CD1c-positive myeloid dendritic cell (primary cell): ENCODE measurements at regions not wholly inside any gene's neighbourhood (a gene's known extent, or its start where the extent isn't known, plus 50 kb on each side); places are given as distances from the start of the nearest gene placed in this dataset.

ENCODE experiments used
- DNase-seq: peaks from one replicate; pipeline ENCODE4 v3.0.0-alpha.2; 2016; ENCODE audit errors: extremely low spot score

DNA sequence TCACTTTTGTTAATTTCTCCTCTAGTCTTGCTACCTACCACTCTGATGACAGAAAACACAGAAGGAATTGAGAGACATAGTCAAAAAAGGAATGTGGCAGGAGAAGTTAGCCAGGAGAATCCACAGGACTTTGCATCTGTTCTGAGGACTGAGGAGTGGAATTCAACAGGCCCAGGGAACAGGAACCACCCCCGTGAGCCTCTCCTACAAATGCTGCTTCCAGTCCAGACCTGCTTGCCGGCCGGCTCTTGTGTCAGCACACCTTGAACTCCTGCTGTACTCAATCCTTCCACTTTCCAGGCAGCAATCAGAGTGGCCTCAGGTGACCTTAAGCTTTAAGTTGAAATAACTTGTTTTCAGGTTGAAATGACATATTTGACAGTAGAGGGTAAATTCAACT is 903.1 kb downstream of the BCL11B start:
- no peak for DNase-seq

DNA sequence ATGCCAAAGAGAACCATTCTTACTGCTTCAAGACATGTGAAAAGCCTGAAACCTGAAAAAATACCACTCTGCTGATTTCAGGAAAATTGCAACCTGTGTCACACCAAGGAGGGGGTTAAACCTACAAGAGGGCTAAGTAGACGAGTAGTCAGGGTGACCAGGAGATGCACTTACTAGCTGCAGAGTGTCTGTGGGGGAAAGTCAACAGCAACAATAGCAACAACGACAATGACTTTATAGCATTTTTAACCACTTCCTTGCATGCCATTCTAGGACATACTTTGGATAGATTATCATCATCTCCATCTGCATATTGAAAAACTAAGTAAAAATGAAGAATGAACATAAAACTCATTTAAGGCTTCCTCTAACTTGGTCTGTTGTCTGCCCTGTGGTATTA is 902.7 kb downstream of the BCL11B start:
- no peak for DNase-seq

DNA sequence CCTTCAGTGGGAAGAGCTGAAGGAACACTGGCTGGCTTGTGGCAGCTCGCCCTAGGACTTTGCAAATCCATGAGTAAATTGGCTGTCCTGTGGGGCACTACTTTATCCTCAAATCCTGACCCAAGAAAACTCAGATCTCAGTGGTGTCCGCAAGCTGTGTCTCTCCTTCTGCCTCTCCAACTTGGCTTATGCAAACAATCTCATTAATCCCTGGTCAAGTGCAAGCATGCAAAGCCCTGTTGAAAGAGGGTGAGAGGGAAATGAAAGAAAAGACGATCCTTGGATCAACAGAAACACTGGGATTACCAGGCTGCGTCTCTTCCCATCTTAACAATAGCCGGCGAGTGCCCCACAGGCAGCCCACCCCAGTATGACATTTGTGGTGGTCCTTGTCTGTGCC is 901.6 kb downstream of the BCL11B start:
- no peak for DNase-seq

DNA sequence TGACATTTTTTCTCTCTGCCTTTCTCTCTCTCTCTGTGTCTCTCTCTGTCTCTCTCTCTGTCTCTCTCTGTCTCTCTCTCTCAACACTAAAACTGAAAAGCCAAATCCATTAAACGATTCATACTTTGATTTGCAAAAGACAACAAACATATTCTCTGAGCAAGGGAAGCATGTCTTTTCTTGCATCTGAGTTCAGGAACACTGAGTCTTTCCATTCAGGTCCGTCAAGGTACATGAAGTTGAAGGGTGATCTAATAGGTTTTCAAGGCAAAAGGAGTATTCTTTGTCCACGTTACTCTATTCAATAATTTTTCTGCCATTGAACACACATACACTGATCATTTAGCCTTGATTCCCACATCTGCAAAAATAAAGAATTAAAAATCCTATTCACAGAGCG is 900.9 kb downstream of the BCL11B start:
- DNase-seq = no peak

DNA sequence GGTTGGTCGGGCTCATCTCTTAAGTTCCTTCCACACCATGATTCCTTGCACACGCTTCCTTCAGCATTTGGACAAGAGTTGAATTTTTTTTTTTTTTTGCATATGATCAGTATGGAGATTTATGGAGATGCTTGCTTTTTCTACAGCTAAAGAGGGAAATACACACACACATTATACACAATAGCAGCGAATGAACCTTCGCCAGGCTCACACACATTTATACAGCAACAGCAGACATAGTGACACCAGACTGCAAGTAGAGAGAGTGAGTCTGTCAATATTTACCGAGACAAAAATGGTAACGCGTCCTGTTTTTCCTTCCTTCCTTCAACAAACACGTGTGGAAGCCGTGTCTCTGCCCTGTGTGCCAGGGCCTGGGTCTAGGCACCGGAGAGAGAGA is 897.9 kb downstream of the BCL11B start:
- no peak for DNase-seq

DNA sequence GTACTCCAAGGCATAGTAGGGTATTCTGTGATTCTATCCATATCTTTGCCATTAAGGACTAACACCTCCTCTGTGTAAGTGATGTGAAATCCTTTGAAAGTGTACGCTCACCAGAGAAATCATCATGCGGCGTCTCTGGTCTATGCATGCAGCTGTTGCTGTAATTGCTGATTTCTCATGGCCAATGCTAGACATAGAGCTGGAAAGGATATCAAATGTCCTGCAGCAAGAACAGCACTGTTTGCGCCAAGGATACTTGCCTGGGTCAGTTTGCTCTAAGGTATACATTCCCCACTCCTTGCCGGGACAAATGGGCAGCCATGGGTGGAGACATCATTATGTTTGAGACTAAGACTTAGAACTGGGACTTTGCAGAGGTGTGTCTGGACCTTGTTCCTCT is 896.4 kb downstream of the BCL11B start:
- DNase-seq = no peak

DNA sequence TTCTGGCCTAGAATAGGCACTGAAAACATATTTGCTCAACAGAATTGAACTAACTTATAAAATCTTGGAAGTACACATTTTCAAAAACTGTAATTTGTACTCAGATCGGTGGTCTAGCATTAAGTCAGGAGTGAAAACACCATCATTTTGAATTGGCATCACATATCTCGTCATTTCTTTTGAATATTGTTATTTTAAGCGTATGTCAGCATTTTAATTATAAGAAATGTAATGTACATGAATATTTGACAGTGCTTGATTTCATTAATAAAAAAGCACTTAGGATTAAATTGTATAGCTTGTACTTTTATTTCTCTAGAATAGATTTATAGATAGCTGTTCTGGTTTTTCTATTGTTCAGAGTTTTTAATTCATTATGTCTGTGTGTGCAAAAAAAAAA is 892.2 kb downstream of the BCL11B start:
- DNase-seq = no peak

DNA sequence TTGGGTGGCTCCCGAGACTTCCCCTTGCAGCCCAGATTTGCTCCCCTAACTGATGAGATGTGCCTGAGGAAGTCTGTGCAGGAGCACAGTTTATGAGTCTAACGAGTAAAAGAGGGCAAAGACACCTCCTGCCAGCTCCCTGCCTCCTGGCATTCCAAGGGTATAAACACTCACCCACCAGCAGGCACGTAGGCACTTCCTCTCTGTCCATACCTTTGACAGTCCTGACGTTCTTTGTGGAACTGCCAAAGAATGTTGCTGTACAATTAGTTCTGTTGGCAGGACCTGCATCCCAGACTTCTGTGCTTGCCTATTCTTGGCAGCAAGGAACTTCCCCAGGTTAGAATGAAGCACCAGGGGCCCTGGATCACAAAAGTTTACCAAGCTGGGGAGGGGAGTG is 889.3 kb downstream of the BCL11B start:
- no peak for DNase-seq

DNA sequence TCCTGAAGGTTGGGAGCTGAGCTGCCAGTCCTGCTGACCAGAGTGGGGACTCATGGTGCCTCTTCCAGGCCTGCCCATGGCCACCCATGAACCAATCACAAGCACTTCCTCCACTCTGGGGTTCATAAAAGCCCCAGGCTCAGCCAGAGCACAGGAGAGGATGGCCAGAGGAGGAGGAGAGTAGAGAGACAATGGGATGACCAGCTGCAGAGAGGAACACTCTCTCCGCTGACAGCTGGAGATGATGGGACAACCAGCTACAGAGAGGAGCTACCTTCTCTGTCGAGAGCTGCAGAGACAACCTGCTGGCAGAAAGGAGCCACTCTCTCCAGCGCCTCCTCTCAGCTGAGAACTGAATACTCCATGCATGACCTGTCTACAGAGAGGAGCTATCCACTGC is 886.1 kb downstream of the BCL11B start:
- no peak for DNase-seq

DNA sequence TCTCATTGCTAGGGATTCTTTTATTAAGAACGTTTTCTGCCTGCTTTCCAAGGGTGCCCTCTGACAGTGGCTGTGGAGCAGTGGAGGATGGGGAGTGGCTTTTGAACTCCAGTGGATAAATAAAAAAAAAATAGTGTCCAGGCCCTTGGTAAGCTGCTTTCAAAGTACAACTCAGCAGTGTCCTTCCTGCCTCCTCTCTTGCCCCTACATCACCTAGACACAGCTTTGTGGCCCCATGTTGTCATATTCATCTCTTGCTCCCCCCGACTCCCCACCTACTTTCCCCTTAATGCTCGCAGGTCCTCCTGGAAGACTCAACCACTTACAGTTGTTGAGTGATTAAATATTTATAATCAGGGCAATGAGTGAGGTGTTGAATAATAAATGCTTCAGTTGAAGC is 880.9 kb downstream of the BCL11B start:
- DNase-seq = no peak

DNA sequence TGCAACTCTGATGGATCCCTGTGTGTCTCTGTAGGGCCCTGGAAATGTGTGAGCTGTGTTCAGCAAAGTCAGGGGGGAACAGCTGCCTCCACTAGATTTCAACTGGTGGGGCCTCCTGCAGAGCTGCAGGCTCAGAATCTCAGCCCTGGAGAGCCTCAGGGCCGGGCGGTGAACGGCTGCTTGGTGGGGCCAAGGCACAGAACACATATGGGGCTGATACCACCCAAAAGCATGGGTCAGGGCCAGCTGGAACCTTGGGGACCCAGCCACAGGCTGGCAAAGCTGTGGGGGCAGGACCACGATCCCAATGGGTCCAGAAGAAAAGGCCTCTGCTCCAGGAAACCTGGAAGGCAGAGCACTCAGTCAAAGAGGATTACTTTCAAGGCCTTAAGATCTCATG is 878.5 kb downstream of the BCL11B start:
- DNase-seq = no peak

DNA sequence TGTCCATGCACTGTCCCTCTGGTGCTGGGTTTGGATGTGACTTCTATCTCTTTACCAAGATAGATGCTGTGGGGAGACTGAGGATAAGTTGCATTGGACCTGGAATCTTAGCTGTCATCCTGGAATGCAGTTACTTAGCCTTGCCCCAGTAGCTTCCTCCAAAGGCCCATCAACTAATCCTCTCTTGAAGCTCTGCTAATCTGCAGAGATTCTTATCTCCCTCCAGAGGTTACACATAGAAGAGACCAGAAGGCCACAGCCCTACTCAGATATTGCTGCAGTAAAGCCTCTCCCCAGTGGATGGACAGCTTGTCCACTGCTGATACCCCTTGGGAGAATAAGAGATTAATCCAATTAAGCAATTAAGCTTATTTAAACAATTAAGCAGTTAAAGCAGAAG is 867.2 kb downstream of the BCL11B start:
- DNase-seq = no peak

DNA sequence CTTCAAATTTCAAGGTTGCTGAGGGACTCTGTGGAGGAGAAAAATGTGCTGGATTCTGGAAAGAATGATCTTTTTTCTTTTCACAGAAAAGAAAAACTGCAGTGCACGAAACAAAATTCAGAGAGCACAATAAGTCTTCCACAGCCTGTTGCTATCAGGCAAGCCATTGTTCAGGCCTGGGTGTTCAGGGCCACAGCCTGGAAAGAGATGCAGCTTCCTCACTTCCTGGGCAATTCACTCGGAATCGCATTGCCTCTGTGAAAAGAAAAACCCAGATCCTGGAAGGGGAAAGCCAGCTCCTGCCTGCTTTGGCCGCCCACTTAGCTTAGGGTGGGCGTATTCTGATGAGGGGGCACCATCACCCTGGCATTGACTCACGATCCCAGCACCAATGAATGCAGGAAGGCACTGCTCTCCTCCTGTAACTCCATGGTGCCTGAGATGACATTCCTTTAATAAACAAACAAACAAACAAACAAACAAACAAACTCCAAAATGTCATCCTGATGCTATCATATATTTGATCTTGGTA is 863.9 kb downstream of the BCL11B start:
- no peak for DNase-seq

DNA sequence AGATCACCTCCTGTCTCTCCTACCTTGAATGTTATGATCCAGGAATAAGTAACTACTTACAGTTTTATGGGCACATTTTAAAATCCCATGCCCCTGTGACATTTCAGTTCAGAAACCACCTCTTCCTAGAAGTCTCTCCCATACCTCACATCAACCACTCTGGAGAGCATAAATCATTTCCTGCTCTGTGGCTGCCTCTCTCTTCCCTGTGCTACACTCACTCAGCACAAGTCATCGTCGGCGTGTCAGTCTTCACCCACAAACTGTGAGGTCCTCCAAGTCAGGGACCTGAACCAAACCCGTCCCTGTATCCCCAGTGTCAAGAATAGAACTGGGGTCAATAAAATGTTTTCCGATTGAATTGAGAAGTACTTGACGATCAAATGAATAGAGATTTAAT is 863.3 kb downstream of the BCL11B start:
- no peak for DNase-seq

DNA sequence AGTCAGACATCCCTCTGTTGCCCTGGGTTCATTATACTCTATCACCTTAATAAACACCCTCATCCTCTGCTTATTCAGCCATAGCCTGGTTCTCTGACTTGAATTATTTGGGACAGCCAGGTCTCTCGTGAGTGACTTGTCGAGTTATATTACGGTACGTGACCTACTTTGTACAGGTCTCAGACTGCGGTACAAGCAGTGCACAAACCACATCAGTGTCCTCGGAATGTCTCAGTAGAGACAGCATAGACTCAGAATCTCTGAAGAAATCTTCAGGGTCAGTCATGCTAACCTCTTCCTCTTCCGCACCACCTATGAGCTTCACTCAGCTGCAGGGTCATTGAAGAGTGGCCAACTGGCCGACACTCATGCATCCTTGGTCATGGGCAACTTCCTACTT is 860.8 kb downstream of the BCL11B start:
- DNase-seq = no peak

DNA sequence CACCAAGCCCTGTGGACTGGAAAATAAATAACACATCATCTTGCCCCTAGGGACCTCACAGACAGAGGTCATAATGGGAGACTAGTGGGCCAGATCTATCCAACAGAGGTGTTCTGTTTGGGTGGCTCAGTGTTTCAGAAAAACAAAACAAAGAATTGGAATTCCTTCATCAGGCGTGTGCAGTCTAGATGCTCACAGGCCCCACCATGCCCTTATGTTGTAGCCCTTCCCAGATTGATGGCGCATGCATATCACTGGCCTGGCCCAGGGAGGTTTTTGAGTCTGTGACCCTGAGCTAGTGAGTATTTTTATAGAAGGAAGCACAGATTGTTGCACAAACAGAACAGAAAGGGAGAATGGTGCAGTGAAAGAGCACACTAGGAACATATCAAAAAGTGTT is 859.6 kb downstream of the BCL11B start:
- no peak for DNase-seq

DNA sequence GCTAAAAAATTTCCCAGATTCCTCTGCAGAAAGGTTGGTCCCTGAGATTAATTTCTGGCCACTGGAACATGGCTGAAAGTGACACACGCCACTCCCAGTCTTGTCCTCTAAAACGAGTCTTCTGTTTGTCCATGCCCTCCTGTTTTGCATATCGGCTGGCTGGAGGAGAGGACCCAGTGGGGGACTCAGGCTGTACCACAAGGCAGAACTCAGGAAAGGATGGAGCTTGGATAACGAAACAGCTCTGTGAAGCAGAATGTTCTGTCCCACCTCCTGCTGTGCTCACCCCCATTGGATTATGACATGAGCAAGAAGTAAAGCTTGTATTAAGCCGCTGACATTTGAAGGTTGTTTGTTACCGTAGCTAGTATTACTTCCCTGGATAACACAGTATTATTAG is 856.2 kb downstream of the BCL11B start:
- DNase-seq = no peak

DNA sequence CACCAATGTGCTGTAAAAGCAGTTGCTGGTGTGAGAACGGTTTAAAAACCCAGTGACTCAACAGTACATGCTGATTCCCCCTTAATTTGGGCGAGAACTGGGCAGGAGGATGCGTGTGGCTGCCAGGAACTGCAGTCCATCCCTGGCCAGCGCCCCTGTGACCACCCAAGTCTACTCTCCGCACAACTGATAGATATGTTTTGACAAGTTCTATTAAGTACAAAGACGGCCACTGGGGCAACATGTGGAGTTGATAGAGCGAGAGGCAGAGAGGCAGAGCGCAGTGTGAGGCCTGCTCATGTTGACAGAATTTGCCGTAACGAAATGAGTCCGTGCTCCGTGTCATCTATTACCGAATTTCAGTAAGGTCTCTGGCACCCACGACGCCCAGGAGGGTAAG is 855.0 kb downstream of the BCL11B start:
- DNase-seq = no peak

DNA sequence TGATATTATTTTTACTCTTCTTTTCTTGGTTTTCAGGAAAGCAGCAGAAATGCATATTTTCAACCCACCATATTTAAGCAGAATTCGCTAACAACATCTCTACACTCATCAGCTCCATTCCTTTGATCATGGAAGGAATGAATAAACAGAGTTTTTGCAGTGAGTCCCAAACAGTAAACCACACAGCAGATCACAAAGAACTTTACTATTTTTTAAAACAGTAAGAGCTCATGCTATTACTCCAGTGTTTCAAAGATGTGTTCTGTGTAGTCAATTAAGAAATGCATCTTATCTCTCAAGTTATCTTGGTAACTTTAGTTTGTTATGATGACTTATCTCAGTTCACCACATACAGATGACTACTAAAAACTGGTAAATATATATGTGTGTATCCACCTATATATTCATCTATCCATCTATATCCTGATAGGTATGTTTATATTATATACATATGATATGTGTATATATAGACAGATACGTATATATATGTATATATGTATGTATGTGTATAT is 843.5 kb downstream of the BCL11B start:
- no peak for DNase-seq

DNA sequence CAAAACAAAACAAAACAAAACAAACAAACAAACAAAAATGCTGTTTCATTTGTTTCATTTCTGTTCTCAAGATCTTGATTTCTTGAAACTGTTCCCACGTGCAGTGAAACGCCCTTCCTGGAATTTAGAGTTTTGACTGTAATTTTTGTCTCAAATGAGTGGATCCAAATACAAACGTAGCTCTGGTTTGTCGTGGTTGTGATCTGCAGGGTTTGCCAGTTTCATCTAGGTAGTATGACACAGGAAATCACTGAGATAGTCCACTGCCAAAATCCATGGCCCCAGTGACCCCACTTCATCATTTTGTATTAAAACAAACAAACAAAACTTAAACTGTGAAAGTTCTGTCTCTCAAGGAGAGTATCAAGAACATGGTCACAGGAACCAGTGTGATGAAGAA is 838.6 kb downstream of the BCL11B start:
- DNase-seq = no peak

DNA sequence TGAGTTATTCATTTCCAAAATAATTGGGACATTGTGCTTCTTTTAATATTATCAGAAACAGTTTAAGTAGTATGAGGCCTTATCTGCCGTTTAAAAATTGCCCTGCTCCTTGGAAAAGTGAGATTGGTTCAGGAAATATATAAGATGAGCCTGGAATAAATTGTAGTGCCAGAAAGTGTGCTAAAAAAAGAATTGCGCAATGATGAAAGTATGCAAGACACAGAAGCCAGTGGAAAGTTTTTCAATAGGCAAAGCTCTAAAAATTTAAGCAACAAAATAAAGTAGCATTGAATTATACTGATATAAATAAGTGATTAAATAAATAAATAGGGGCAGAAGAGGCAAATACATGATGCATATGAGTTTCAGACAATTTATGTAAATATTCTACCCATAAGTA is 834.9 kb downstream of the BCL11B start:
- no peak for DNase-seq

DNA sequence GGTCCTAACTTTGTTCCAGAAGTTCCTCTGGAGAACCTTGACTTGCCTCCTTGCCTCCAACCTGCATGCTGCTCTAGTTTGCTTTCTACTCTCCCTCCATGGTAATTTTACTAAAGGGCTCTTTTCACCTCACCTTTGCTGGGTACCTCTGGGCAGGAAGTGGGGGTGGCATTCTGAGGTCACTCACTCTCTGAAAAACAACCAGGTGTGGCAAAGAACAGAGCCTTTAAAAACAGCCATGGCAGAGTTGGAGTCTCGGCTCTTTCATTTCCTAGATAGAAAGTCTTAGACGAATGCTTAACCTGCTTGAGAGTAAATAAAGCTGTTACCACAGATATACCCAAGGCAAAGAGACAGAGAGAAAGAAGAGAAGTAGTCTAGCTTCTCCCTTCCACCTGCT is 827.9 kb downstream of the BCL11B start:
- no peak for DNase-seq

DNA sequence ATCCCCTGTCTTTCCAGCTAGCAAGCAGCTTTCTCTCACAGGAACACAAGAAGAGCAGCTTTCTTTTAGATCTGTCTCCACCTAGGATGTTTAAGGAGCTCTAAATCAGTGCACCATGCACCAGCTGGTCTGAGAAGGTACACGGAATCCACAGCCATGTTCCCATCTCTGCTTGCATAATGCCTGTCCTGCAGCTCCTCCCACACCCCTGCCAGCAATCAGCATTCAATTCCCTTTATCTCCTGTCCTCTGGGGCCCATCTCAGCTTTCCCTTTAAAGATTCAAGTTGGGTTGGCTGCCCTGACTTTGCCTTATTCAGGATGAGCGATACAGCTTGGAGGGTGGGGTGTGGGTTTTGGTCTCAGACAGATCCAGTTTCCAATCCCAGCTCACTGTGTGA is 826.3 kb downstream of the BCL11B start:
- no peak for DNase-seq

DNA sequence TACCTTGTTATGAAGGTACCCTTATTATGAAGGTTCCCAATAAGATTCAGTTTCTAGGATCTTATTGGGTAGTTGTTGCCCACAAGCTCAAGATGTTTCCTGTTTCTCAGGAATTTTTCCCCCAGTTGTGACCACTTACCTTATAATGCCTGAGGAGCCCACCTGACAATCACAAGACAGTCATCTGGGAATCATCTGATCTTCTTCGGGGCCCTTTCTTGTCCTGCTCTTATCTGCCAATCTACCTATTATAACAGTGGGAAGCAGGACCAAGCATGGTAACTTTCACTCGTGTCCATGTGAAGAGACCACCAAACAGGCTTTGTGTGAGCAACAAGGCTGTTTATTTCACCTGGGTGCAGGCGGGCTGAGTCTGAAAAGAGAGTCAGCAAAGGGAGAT is 825.5 kb downstream of the BCL11B start:
- no peak for DNase-seq

DNA sequence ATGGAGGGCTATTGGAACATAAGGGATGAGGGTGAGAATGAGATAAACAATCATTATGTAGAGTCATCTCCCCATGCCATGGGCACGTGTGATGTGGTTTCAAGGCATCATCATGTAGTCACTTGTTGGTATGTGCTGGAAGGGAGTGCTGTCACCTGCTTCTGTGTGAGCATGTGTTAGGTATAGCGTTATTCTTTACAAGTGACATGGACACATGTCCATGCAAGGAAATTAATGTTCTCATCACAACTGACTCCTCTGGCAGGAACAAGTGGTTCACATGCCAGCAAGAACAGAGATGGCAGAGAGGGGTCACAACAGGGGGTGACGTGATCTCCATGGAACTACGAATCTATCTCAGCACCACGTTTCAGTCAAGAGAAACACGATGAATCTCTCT is 815.8 kb downstream of the BCL11B start:
- no peak for DNase-seq
